Urinary bladder (tissue), 3 donors: ENCODE measurements at regions not wholly inside any gene's neighbourhood (a gene's known extent, or its start where the extent isn't known, plus 50 kb on each side); places are given as distances from the start of the nearest gene placed in this dataset.
"Not testable (repeated sequence)": the region's sequence is repeated elsewhere in the genome, so short reads cannot be mapped to it uniquely, and the experiment has no call there.

Experiments
- DNase-seq: peaks from one replicate; pipeline ENCODE4 v3.0.0-alpha.2; 2015; ENCODE audit errors: extremely low spot score
- H3K27ac ChIP-seq: one replicate; pipeline ENCODE4 v1.5.1; 2013; ENCODE audit warnings: low read depth, mild to moderate bottlenecking, moderate library complexity
- H3K36me3 ChIP-seq: one replicate; pipeline ENCODE4 v1.6.1; 2013; ENCODE audit warnings: mild to moderate bottlenecking, moderate library complexity; ENCODE audit not compliant: insufficient read depth
- H3K4me1 ChIP-seq: one replicate; pipeline ENCODE4 v1.6.1; 2013; ENCODE audit warnings: mild to moderate bottlenecking, moderate library complexity; ENCODE audit not compliant: insufficient read depth
- H3K4me3 ChIP-seq: one replicate; pipeline ENCODE4 v1.5.1; 2013; ENCODE audit warnings: low read depth, low read length
- WGBS: extraction: QIAGEN DNeasy Blood & Tissue Kit; methylation state at CpG from one replicate; pipeline ENCODE4 v1.1.7; 2013; 5-methylcytosine and 5-hydroxymethylcytosine counted together
- donor health status: healthy with polysubstance abuse.
- donor health status: healthy.

GRCh38 chr4:135409261-135409660 is 1207.7 kb upstream of the PABPC4L start:
- not testable (repeated sequence) for H3K4me3 ChIP-seq, H3K27ac ChIP-seq, H3K36me3 ChIP-seq, H3K4me1 ChIP-seq, DNase-seq
- WGBS = 87% methylated on average over 4 of the region's 4 CpGs

GRCh38 chr4:135408109-135408508 is 1206.5 kb upstream of the PABPC4L start:
- H3K36me3 ChIP-seq = no peaks in the 10 kb centered on the region
- 94% methylated on average over 12 of the region's 12 CpGs for WGBS
- DNase-seq = no peak
- no peaks in the 10 kb centered on the region for H3K4me1 ChIP-seq
- H3K27ac ChIP-seq = no peak overlapping the region
- H3K4me3 ChIP-seq = no peak overlapping the region

- not testable (repeated sequence) for DNase-seq, H3K27ac ChIP-seq, H3K4me3 ChIP-seq, H3K4me1 ChIP-seq, H3K36me3 ChIP-seq
- 97% methylated on average over 22 of the region's 22 CpGs for WGBS
These were observed 1205.0 kb upstream of the PABPC4L start for GRCh38 chr4:135406597-135406996.

- Histone ChIP-seq H3K27ac (no peak overlapping the region), H3K4me1 (no peaks in the 10 kb centered on the region), H3K4me3 (no peak overlapping the region), H3K36me3 (no peaks in the 10 kb centered on the region)
- 94% methylated on average over 10 of the region's 10 CpGs for WGBS
- no peak for DNase-seq
These were observed 1184.4 kb upstream of the PABPC4L start for GRCh38 chr4:135385830-135386581.

- Histone ChIP-seq H3K36me3 (no peaks in the 10 kb centered on the region), H3K4me1 (no peaks in the 10 kb centered on the region), H3K4me3 (no peak overlapping the region), H3K27ac (no peak overlapping the region)
- 67% methylated on average over 1 of the region's 1 CpG for WGBS
- no peak for DNase-seq
These were observed 1182.0 kb upstream of the PABPC4L start for GRCh38 chr4:135383356-135384288.

- no peaks in the 10 kb centered on the region for H3K36me3 ChIP-seq
- no peak overlapping the region for H3K27ac ChIP-seq
- DNase-seq = no peak
- H3K4me1 ChIP-seq = no peaks in the 10 kb centered on the region
- H3K4me3 ChIP-seq = no peak overlapping the region
- 86% methylated on average over 7 of the region's 7 CpGs for WGBS
These were observed 1180.8 kb upstream of the PABPC4L start for GRCh38 chr4:135382280-135382959.

- 94% methylated on average over 13 of the region's 13 CpGs for WGBS
- no peaks in the 10 kb centered on the region for H3K4me1 ChIP-seq
- H3K36me3 ChIP-seq = no peaks in the 10 kb centered on the region
- H3K4me3 ChIP-seq = no peak overlapping the region
- no peak overlapping the region for H3K27ac ChIP-seq
- no peak for DNase-seq
These were observed 1170.5 kb upstream of the PABPC4L start for GRCh38 chr4:135372131-135372530.

- Histone ChIP-seq H3K4me3 (no peak overlapping the region), H3K4me1 (no peaks in the 10 kb centered on the region), H3K36me3 (no peaks in the 10 kb centered on the region), H3K27ac (no peak overlapping the region)
- WGBS = 91% methylated on average over 4 of the region's 4 CpGs
- no peak for DNase-seq
These were observed 1169.5 kb upstream of the PABPC4L start for GRCh38 chr4:135371137-135371536.

- Histone ChIP-seq H3K4me1 (no peaks in the 10 kb centered on the region), H3K36me3 (no peaks in the 10 kb centered on the region), H3K4me3 (no peak overlapping the region), H3K27ac (no peak overlapping the region)
- DNase-seq = no peak
- WGBS = 31% methylated on average over 3 of the region's 3 CpGs
These were observed 1167.2 kb upstream of the PABPC4L start for GRCh38 chr4:135368831-135369230.

- no peak overlapping the region for H3K4me3 ChIP-seq
- 53% methylated on average over 1 of the region's 1 CpG for WGBS
- DNase-seq = no peak
- H3K27ac ChIP-seq = no peak overlapping the region
- no peaks in the 10 kb centered on the region for H3K4me1 ChIP-seq
- no peaks in the 10 kb centered on the region for H3K36me3 ChIP-seq
These were observed 1163.5 kb upstream of the PABPC4L start for GRCh38 chr4:135365065-135365464.

- 65% methylated on average over 1 of the region's 1 CpG for WGBS
- DNase-seq = no peak
These were observed 1157.5 kb upstream of the PABPC4L start for GRCh38 chr4:135359128-135359527.

GRCh38 chr4:135357091-135357490 is 1155.5 kb upstream of the PABPC4L start:
- WGBS = 57% methylated on average over 1 of the region's 1 CpG
- DNase-seq = no peak

More at GRCh38 chr4:135359128-135359527, 1157.5 kb upstream of the PABPC4L start:
- Histone ChIP-seq H3K4me1 (no peaks in the 10 kb centered on the region), H3K27ac (no peak overlapping the region), H3K4me3 (no peak overlapping the region), H3K36me3 (no peaks in the 10 kb centered on the region)

GRCh38 chr4:135354876-135355275 is 1153.3 kb upstream of the PABPC4L start:
- 83% methylated on average over 1 of the region's 1 CpG for WGBS
- H3K27ac ChIP-seq = no peak overlapping the region
- no peaks in the 10 kb centered on the region for H3K36me3 ChIP-seq

More at GRCh38 chr4:135357091-135357490, 1155.5 kb upstream of the PABPC4L start:
- Histone ChIP-seq H3K4me3 (no peak overlapping the region), H3K27ac (no peak overlapping the region), H3K36me3 (no peaks in the 10 kb centered on the region), H3K4me1 (no peaks in the 10 kb centered on the region)

More at GRCh38 chr4:135354876-135355275, 1153.3 kb upstream of the PABPC4L start:
- Histone ChIP-seq H3K4me1 (no peaks in the 10 kb centered on the region), H3K4me3 (no peak overlapping the region)
- no peak for DNase-seq
